Astrocyte of the cerebellum (primary cell): ENCODE measurements at regions not wholly inside any gene's neighbourhood (a gene's known extent, or its start where the extent isn't known, plus 50 kb on each side); places are given as distances from the start of the nearest gene placed in this dataset.

ENCODE experiments used
- DNase-seq: peaks from one replicate; pipeline ENCODE4 v3.0.0-alpha.2; 2011; ENCODE audit warnings: low read depth
- H3K4me3 ChIP-seq: 2 replicates; pipeline ENCODE4 v1.5.1; 2011; ENCODE audit warnings: mild to moderate bottlenecking, low read depth, low read length, moderate library complexity
- CTCF ChIP-seq: IDR thresholded peaks from 2 replicates; pipeline ENCODE4 v1.5.1; 2012; ENCODE audit warnings: low read length, low read depth, moderate library complexity, mild to moderate bottlenecking; ENCODE audit errors: missing control alignments
- in situ Hi-C: cut with HindIII; loops from 2 replicates; pipeline ENCODE4 v1.10.0; 2017; ENCODE audit warnings: low sequenced_read_pairs

GRCh38 chr3:34352778-34353331 lies 554.4 kb downstream of the PDCD6IP start:
- TF ChIP-seq CTCF = no peak
- no peak for DNase-seq
- in situ Hi-C loops = no loop called here
- H3K4me3 ChIP-seq = no peak overlapping the region

- DNase-seq = no peak
Observed at GRCh38 chr3:34357461-34357860, 559.0 kb downstream of the PDCD6IP start.

GRCh38 chr3:34359064-34359463 lies 560.6 kb downstream of the PDCD6IP start:
- H3K4me3 ChIP-seq = no peak overlapping the region
- in situ Hi-C loops = no loop called here
- DNase-seq = no peak
- no peak for TF ChIP-seq CTCF

More at GRCh38 chr3:34357461-34357860, 559.0 kb downstream of the PDCD6IP start:
- in situ Hi-C loops = no loop called here
- no peak for TF ChIP-seq CTCF
- no peak overlapping the region for H3K4me3 ChIP-seq

- in situ Hi-C loops = no loop called here
- no peak for TF ChIP-seq CTCF
- DNase-seq = no peak
- no peak overlapping the region for H3K4me3 ChIP-seq
Observed at GRCh38 chr3:34360713-34361112, 562.3 kb downstream of the PDCD6IP start.

- in situ Hi-C loops = no loop called here
- TF ChIP-seq CTCF = no peak
- no peak overlapping the region for H3K4me3 ChIP-seq
- no peak for DNase-seq
Observed at GRCh38 chr3:34361921-34362320, 563.5 kb downstream of the PDCD6IP start.

GRCh38 chr3:34362910-34363309 lies 564.5 kb downstream of the PDCD6IP start:
- in situ Hi-C loops = no loop called here
- TF ChIP-seq CTCF = no peak

More at GRCh38 chr3:34362910-34363309, 564.5 kb downstream of the PDCD6IP start:
- no peak for DNase-seq
- no peak overlapping the region for H3K4me3 ChIP-seq
